Endodermal cell (in vitro differentiated cells): ENCODE measurements at regions not wholly inside any gene's neighbourhood (a gene's known extent, or its start where the extent isn't known, plus 50 kb on each side); places are given as distances from the start of the nearest gene placed in this dataset.
A peak's percentile ranks its signal among the peaks of the same experiment; 100 is the strongest.

Source experiments
- DNase-seq: peaks from one replicate; pipeline ENCODE4 v3.0.0-alpha.2; 2017
- H3K27ac ChIP-seq: 2 replicates; pipeline ENCODE4 v1.5.1; 2013; ENCODE audit warnings: mild to moderate bottlenecking, low read depth, low read length, moderate library complexity
- H3K27me3 ChIP-seq: 2 replicates; pipeline ENCODE4 v1.6.1; 2013; ENCODE audit warnings: mild to moderate bottlenecking, low read length, moderate library complexity; ENCODE audit not compliant: insufficient read depth, control insufficient read depth, poor library complexity, severe bottlenecking
- H3K36me3 ChIP-seq: 2 replicates; pipeline ENCODE4 v1.7.0; 2013; ENCODE audit warnings: mild to moderate bottlenecking, low read length, moderate library complexity; ENCODE audit not compliant: control insufficient read depth, insufficient read depth
- H3K4me1 ChIP-seq: one replicate; pipeline ENCODE4 v1.7.0; 2013; ENCODE audit warnings: low read length; ENCODE audit not compliant: control insufficient read depth, insufficient read depth
- H3K4me3 ChIP-seq: 2 replicates; pipeline ENCODE4 v1.5.1; 2013; ENCODE audit warnings: mild to moderate bottlenecking, low read length, moderate library complexity
- H3K9ac ChIP-seq: 2 replicates; pipeline ENCODE4 v1.6.1; 2013; ENCODE audit warnings: mild to moderate bottlenecking, low read length, moderate library complexity; ENCODE audit not compliant: poor library complexity, severe bottlenecking; ENCODE audit errors: extremely low read depth
- H3K9me3 ChIP-seq: 2 replicates; pipeline ENCODE4 v1.6.1; 2013; ENCODE audit warnings: mild to moderate bottlenecking, low read length, moderate library complexity; ENCODE audit not compliant: control insufficient read depth
- H3K27ac Mint-ChIP-seq: 2 replicates; pipeline ENCODE4 v1.8.0; 2020; ENCODE audit warnings: mixed read lengths
- H3K27me3 Mint-ChIP-seq: 2 replicates; pipeline ENCODE4 v1.8.0; 2021; ENCODE audit warnings: mild to moderate bottlenecking, mixed read lengths; ENCODE audit not compliant: insufficient read depth
- H3K36me3 Mint-ChIP-seq: 2 replicates; pipeline ENCODE4 v1.8.0; 2020; ENCODE audit warnings: low read depth, mixed read lengths
- H3K4me1 Mint-ChIP-seq: 2 replicates; pipeline ENCODE4 v1.8.0; 2020; ENCODE audit warnings: mixed read lengths
- H3K4me3 Mint-ChIP-seq: 2 replicates; pipeline ENCODE4 v1.8.0; 2020; ENCODE audit warnings: mild to moderate bottlenecking, moderate library complexity, mixed read lengths
- H3K9me3 Mint-ChIP-seq: 2 replicates; pipeline ENCODE4 v1.8.0; 2020; ENCODE audit warnings: mild to moderate bottlenecking, mixed read lengths
- CTCF ChIP-seq: fragments of 200-600 bp; sonication (generic); conservative IDR thresholded peaks from 2 replicates; pipeline ENCODE4 v1.5.0; 2021; ENCODE audit warnings: antibody characterized with exemption, mild to moderate bottlenecking
- WGBS, 2 experiments: methylation state at CpG; one replicate each; pipeline versions ENCODE4 v1.1.5 to v1.1.7; 2013; ENCODE audit warnings: missing lambda C conversion rate in 2 of 2, mixed read lengths in 1 of 2; ENCODE audit not compliant: insufficient coverage in 1 of 2, insufficient read length in 1 of 2; 5-methylcytosine and 5-hydroxymethylcytosine counted together

GRCh38 chr2:16241166-16242160, 301.1 kb downstream of the MYCN start:
- no peaks in the 10 kb centered on the region for H3K36me3 Mint-ChIP-seq
- H3K4me1 Mint-ChIP-seq = peaks cover 10% of the 10 kb centered on the region
- Histone ChIP-seq H3K36me3 (no peaks in the 10 kb centered on the region), H3K4me1 (no peaks in the 10 kb centered on the region), H3K27me3 (no peaks in the 10 kb centered on the region), H3K9ac (no peak overlapping the region), H3K27ac (no peak overlapping the region), H3K9me3 (no peaks in the 10 kb centered on the region), H3K4me3 (no peak overlapping the region)
- peaks cover 2% of the 10 kb centered on the region for H3K27me3 Mint-ChIP-seq
- TF ChIP-seq CTCF = no peak
- H3K4me3 Mint-ChIP-seq = no peak overlapping the region
- peak; percentile 7 for DNase-seq
- H3K9me3 Mint-ChIP-seq = no peaks in the 10 kb centered on the region
- no peak overlapping the region for H3K27ac Mint-ChIP-seq
- 91 to 100% methylated on average over 2 to 5 of the region's 6 CpGs for WGBS, 2 experiments

GRCh38 chr2:16240402-16240801, 300.1 kb downstream of the MYCN start:
- DNase-seq = peak; percentile 31
- Histone ChIP-seq H3K9me3 (no peaks in the 10 kb centered on the region), H3K4me1 (peaks cover 2% of the 10 kb centered on the region), H3K36me3 (no peaks in the 10 kb centered on the region), H3K27ac (no peak overlapping the region), H3K9ac (no peak overlapping the region), H3K4me3 (no peak overlapping the region), H3K27me3 (no peaks in the 10 kb centered on the region)
- H3K4me1 Mint-ChIP-seq = peaks cover 16% of the 10 kb centered on the region
- no peak for TF ChIP-seq CTCF
- H3K9me3 Mint-ChIP-seq = no peaks in the 10 kb centered on the region
- no peaks in the 10 kb centered on the region for H3K36me3 Mint-ChIP-seq
- peaks cover 2% of the 10 kb centered on the region for H3K27me3 Mint-ChIP-seq
- WGBS, 2 experiments = 83 to 86% methylated on average over 2 to 3 of the region's 3 CpGs
- H3K4me3 Mint-ChIP-seq = no peak overlapping the region
- no peak overlapping the region for H3K27ac Mint-ChIP-seq

GRCh38 chr2:16239296-16239850, 299.0 kb downstream of the MYCN start:
- no peaks in the 10 kb centered on the region for H3K9me3 ChIP-seq
- WGBS, 2 experiments = 85 to 94% methylated on average over 4 to 6 of the region's 6 CpGs
- Mint-ChIP-seq H3K4me3 (no peak overlapping the region), H3K27me3 (peaks cover 2% of the 10 kb centered on the region), H3K4me1 (peaks cover 20% of the 10 kb centered on the region), H3K36me3 (no peaks in the 10 kb centered on the region), H3K27ac (no peak overlapping the region), H3K9me3 (no peaks in the 10 kb centered on the region)
- H3K4me3 ChIP-seq = no peak overlapping the region
- peaks cover 3% of the 10 kb centered on the region for H3K4me1 ChIP-seq
- no peak overlapping the region for H3K9ac ChIP-seq
- H3K27ac ChIP-seq = no peak overlapping the region
- DNase-seq = peak; percentile 28
- H3K27me3 ChIP-seq = no peaks in the 10 kb centered on the region
- no peak for TF ChIP-seq CTCF
- no peaks in the 10 kb centered on the region for H3K36me3 ChIP-seq
